Stomach (tissue), 4 donors: ENCODE measurements at regions not wholly inside any gene's neighbourhood (a gene's known extent, or its start where the extent isn't known, plus 50 kb on each side); places are given as distances from the start of the nearest gene placed in this dataset.

Experiments used
- EP300 ChIP-seq: sonication (generic); formaldehyde crosslinking; IDR thresholded peaks from one replicate; pipeline ENCODE4 v1.6.1; 2017; ENCODE audit warnings: antibody characterized with exemption
- POLR2A ChIP-seq, 4 donors: fragments of 450-650 bp; IDR thresholded peaks; one replicate each; pipeline ENCODE4 v1.6.1; 2016; ENCODE audit warnings: antibody characterized with exemption in 4 of 4, control low read depth in 2 of 4, mild to moderate bottlenecking in 1 of 4, moderate library complexity in 1 of 4
- POLR2AphosphoS5 ChIP-seq, 3 donors: sonication (generic); formaldehyde crosslinking; IDR thresholded peaks; one replicate each; pipeline ENCODE4 v1.6.1; 2016; ENCODE audit warnings: antibody characterized with exemption in 3 of 3
- TF ChIP-seq, protein P1 (sequence below), 7 experiments: fragments of 450-650 bp in 4 of 7; fragments of 200-600 bp in 3 of 7; sonication (generic) in 3 of 7; IDR thresholded peaks; one replicate each; pipeline ENCODE4 v1.5.1; 2016 to 2019; ENCODE audit warnings: antibody characterized with exemption in 7 of 7, control low read depth in 2 of 7, mild to moderate bottlenecking in 1 of 7

DNA sequence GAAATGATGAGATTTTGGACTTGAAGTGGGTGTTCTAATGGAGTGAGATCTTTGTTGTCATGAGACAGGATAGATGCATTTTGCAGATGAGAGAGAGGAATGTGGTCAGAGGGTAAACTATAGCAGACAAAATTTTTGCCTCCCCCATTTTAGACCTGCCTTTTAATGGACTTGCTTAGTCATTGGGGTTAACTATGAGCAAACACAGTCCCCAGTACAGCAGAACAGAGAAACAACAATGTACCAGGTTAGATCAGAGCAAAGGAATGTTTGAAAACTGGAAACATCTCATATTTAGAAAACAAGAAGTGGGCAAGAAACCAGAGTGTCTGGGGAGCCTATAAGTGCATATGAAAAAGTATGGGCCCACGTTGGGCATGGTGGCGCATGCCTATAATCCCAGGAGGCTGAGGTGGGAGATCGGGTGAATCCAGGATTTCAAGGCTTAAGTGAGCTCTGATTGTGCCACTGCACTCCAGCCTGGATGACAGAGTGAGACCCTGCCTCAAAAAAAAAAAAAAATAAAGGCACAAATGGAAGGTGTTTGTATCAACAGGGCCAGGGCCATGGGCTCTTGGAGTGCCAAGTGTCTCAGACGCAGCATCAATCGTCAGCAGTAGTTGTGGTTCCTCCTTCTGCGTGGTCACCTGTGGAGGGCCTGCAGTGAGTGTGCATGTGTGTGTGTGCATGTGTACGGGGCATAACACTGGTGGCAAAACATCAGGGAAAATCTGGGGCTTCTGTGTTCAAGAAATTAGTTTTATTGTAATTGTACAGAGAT lies 214.4 kb upstream of the S1PR3 start:
- TF ChIP-seq EP300 (no peak), POLR2A (IDR thresholded peaks at IDR 0.05) (no peak), POLR2AphosphoS5 (IDR thresholded peaks at IDR 0.05) (no peak)
- TF ChIP-seq, protein P1, sequence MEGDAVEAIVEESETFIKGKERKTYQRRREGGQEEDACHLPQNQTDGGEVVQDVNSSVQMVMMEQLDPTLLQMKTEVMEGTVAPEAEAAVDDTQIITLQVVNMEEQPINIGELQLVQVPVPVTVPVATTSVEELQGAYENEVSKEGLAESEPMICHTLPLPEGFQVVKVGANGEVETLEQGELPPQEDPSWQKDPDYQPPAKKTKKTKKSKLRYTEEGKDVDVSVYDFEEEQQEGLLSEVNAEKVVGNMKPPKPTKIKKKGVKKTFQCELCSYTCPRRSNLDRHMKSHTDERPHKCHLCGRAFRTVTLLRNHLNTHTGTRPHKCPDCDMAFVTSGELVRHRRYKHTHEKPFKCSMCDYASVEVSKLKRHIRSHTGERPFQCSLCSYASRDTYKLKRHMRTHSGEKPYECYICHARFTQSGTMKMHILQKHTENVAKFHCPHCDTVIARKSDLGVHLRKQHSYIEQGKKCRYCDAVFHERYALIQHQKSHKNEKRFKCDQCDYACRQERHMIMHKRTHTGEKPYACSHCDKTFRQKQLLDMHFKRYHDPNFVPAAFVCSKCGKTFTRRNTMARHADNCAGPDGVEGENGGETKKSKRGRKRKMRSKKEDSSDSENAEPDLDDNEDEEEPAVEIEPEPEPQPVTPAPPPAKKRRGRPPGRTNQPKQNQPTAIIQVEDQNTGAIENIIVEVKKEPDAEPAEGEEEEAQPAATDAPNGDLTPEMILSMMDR (IDR thresholded peaks at IDR 0.05): no peak
